Left ventricle myocardium inferior (tissue), 1 donor: ENCODE measurements at regions not wholly inside any gene's neighbourhood (a gene's known extent, or its start where the extent isn't known, plus 50 kb on each side); places are given as distances from the start of the nearest gene placed in this dataset.

Source experiments
- DNase-seq: peaks from one replicate; pipeline ENCODE4 v3.0.0-alpha.2; 2020
- H3K27ac ChIP-seq: fragments of 200-600 bp; replicated peaks from 2 replicates; pipeline ENCODE4 v1.8.0; 2021
- H3K27me3 ChIP-seq: fragments of 200-600 bp; 2 replicates; pipeline ENCODE4 v1.8.0; 2021; ENCODE audit warnings: low read depth
- H3K36me3 ChIP-seq: fragments of 200-600 bp; 2 replicates; pipeline ENCODE4 v1.8.0; 2021
- H3K4me1 ChIP-seq: fragments of 200-600 bp; 2 replicates; pipeline ENCODE4 v1.8.0; 2021
- H3K4me3 ChIP-seq: fragments of 200-600 bp; 2 replicates; pipeline ENCODE4 v1.8.0; 2021; ENCODE audit warnings: mild to moderate bottlenecking, moderate library complexity
- H3K9me3 ChIP-seq: fragments of 200-600 bp; replicated peaks from 2 replicates; pipeline ENCODE4 v1.8.0; 2021
- intact Hi-C: fragments of 100-400 bp; cut with micrococcal nuclease; formaldehyde crosslinking; loops from one replicate; pipeline ENCODE4 v1.11.0; 2022
- TF ChIP-seq, protein P1 (sequence below): fragments of 200-600 bp; IDR thresholded peaks from 2 replicates; pipeline ENCODE4 v1.8.0; 2021; ENCODE audit warnings: antibody characterized with exemption, mild to moderate bottlenecking, borderline replicate concordance
- donor health status: DM: no; HTN: yes; CAD: no; lungs with severe emphysema.

DNA sequence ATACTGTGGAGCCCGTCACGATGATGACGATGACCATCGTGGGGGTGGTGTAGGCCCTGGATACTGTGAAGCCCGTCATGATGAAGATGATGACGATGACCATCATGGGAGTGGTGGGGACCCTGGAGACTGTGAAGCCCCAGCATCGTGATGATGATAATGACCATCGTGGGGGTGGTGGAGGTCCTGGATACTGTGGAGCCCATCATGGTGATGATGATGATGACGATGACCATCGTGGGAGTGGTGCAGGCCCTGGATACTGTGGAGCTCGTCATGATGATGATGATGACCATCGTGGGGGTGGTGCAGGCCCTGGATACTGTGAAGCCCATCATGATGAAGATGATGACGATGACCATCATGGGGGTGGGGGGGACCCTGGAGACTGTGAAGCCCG lies 81.0 kb upstream of the SALL3 start:
- Histone ChIP-seq H3K9me3 (peaks cover 15% of the 10 kb centered on the region), H3K4me1 (no peaks in the 10 kb centered on the region), H3K4me3 (no peak overlapping the region), H3K27ac (no peak overlapping the region), H3K27me3 (peaks cover 27% of the 10 kb centered on the region), H3K36me3 (no peaks in the 10 kb centered on the region)
- TF ChIP-seq, protein P1, sequence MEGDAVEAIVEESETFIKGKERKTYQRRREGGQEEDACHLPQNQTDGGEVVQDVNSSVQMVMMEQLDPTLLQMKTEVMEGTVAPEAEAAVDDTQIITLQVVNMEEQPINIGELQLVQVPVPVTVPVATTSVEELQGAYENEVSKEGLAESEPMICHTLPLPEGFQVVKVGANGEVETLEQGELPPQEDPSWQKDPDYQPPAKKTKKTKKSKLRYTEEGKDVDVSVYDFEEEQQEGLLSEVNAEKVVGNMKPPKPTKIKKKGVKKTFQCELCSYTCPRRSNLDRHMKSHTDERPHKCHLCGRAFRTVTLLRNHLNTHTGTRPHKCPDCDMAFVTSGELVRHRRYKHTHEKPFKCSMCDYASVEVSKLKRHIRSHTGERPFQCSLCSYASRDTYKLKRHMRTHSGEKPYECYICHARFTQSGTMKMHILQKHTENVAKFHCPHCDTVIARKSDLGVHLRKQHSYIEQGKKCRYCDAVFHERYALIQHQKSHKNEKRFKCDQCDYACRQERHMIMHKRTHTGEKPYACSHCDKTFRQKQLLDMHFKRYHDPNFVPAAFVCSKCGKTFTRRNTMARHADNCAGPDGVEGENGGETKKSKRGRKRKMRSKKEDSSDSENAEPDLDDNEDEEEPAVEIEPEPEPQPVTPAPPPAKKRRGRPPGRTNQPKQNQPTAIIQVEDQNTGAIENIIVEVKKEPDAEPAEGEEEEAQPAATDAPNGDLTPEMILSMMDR = no peak
- DNase-seq = no peak
- intact Hi-C loops = no loop called here

DNA sequence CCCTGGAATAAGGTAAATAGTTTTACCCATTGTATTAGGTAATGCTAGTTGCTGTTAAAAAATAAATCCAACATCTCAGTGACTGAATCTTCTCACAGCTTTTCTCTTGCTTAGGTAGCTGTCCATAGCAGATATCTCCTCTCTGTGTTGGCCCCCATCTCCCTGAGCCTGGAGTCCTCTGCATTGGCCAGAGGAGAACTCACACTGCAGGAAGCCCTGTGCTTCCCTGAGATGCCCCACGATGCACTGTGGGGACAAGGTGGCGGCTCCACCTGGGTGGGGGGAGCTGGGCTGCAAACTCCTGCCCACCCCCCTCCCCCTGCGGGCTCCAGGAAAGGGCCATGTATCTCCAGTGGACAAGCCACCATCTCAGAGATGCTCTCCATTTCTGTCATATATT lies 80.4 kb upstream of the SALL3 start:
- H3K27me3 ChIP-seq = peaks cover 33% of the 10 kb centered on the region
- no peak for DNase-seq
- intact Hi-C loops = no loop called here

DNA sequence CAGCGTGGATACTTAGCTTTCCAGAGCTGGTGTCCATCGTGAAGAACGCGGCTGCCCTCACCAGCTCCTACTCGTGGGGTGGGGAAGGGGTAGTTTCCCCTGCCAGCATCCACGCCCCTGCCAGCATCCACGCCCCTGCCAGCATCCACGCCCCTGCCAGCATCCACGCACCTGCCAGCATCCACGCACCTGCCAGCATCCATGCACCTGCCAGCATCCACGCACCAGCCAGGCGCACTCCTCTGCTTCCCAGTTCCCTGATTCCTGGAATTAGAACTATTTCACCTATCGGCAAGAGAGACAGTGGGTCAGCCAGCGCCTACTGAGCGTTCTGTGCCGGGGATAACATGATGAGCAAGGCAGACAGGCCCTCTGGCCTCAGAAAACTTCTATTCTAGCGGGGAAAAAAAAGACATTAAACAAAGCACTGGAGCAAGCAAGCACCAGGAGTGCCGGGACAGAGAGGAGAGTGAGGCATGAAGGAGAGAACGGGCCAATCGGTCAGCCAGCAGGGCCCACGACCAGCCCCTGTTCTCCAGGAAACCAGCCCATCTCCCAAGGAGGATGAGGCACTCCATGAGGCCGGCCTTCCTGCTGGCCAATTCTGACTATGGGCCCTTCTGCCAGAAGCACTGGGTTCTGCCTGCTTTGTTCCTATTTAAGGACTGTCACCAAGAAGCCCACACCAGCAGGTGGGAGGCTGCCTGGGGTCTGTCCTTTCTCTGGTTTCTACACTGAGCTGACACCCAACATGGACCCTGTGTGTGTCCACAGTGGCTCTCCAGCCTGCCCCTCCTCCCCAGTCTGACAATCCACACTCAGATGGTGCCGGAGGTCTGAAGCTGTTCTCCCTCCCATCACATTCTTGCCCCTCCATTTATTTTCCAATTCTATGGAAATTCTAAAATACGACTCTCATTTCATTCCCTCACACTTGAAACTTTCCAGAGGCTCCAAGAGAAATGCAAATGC lies 78.4 kb upstream of the SALL3 start:
- Histone ChIP-seq H3K27ac (no peak overlapping the region), H3K4me1 (no peaks in the 10 kb centered on the region), H3K4me3 (no peak overlapping the region), H3K9me3 (peaks cover 11% of the 10 kb centered on the region), H3K36me3 (no peaks in the 10 kb centered on the region), H3K27me3 (peaks cover 51% of the 10 kb centered on the region)
- TF ChIP-seq, protein P1 = no peak
- intact Hi-C loops = no loop called here
- DNase-seq = no peak

More for the DNA sequence above, 80.4 kb upstream of the SALL3 start:
- Histone ChIP-seq H3K27ac (no peak overlapping the region), H3K4me3 (no peak overlapping the region), H3K4me1 (no peaks in the 10 kb centered on the region), H3K36me3 (no peaks in the 10 kb centered on the region), H3K9me3 (peaks cover 11% of the 10 kb centered on the region)
- TF ChIP-seq, protein P1 = no peak

DNA sequence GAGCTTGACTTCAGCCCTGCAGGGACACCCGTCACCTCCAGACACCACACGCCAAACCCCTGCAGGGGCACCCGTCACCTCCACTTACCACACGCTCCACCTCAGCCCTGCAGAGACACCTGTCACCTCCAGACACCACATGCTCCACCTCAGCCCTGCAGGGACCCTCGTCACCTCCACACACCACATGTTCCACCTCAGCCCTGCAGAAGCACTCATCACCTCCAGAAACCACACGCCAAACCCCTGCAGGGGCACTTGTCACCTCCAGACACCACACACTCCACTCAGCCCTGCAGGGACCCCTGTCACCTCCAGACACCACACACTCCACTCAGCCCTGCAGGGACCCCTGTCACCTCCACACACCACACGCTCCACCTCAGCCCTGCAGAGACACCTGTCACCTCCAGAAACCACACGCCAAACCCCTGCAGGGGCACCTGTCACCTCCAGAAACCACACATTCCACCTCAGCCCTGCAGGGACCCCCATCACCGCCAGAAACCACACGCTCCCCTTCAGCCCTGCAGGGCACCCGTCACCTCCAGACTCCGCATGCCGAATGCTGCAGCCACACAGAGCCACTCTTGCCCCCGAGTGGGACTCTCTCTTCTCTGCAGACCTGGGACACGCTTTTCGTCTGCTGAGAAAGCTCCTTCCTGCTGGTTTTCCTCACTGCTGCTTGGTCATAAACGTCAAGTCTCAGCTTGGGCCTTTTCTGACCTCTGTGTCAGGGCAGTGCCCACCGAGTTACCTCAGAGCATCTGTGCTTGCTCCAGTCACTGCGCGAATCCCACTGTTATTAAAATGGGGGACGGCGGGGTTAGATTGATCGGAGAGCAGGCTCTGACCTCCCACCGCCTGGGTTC lies 77.5 kb upstream of the SALL3 start:
- H3K9me3 ChIP-seq = peaks cover 7% of the 10 kb centered on the region
- DNase-seq = no peak
- intact Hi-C loops = no loop called here
- H3K4me1 ChIP-seq = no peaks in the 10 kb centered on the region
- TF ChIP-seq, protein P1 = no peak
- H3K4me3 ChIP-seq = no peak overlapping the region
- peaks cover 53% of the 10 kb centered on the region for H3K27me3 ChIP-seq
- no peak overlapping the region for H3K27ac ChIP-seq
- no peaks in the 10 kb centered on the region for H3K36me3 ChIP-seq

DNA sequence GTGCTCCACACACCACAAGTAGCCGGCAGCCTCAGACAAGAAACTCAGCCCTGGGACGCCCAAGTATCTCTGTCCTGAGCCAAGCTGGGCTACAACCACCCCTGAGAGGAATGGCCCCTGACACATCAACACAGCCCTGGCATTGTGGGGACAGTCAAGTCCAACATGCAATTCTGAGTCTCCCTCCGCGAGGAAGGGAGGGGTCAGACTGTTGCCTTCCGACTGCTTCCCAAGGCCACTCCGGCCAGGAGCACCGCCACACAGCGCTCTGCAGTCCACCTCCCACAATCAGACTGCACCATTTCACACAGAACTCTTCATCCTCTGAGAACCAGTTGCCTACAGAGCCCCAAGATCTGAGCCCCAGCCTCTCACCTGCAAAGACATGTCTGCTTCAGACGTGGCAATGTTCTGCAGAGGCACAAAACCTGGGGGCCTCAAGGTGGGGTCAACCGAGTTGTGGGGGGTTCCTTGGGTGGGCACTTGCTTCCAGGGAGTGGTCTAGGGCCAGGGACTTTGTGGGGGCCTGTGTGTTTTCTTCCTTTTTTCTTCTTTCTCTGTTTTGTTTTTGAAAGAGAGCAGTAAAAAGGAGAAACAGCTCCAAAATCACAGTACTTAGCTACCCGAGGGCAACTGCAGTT lies 76.7 kb upstream of the SALL3 start:
- Histone ChIP-seq H3K27ac (no peak overlapping the region), H3K4me3 (no peak overlapping the region), H3K36me3 (no peaks in the 10 kb centered on the region), H3K4me1 (no peaks in the 10 kb centered on the region), H3K27me3 (peaks cover 55% of the 10 kb centered on the region), H3K9me3 (peaks cover 7% of the 10 kb centered on the region)
- no peak for DNase-seq
- TF ChIP-seq, protein P1 = no peak
- intact Hi-C loops = no loop called here
